ENCODE measurements at regions not wholly inside any gene's neighbourhood (a gene's known extent, or its start where the extent isn't known, plus 50 kb on each side); places are given as distances from the start of the nearest gene placed in this dataset.

DNA sequence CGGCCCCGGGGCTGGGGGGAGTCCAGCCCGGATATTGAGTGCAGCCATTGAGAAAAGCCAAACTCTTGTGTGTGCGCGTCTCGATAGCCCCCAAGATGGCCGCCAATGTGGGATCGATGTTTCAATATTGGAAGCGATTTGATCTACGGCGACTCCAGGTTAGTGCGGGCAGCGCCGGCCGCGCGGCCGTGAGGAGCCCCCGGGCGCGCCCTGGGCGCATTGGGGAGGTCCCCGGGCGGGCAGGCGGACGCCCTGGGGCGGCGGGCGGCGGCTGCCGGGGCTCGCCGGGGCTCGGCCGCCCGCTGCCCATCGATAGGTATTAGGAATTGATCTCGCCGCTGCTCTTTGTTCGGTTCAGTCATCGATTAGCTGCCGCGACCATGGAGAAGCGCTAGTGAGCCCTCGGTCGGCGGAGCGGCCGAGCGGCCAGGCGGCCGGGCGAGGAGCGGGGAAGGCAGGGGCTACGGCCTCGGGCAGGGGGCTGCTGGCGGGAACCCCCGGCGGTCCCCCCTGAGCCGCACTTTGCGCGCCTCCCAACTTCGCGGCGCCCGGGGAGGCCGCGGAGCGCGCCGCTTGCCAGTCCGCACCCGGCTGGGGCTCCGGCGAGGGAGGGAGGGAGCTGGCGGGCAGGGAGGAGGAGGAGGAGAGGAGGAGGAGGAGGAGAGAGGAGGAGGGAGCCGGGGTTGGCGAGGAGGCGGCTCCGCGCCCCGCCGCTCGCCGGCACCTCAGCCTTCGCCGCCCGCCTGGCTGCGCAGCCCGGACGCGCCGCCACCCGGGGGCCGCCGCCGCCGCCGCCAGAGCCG is 113.9 kb upstream of the MYL2 start, which contains the start of gene CUX2:
Gene CUX2 (plus strand): TSS at position 83 of the 803 bp plus-strand sequence.
- no peak within 1 kb of the TSS for H3K27ac Mint-ChIP-seq
- ATAC-seq = no peak
- no peaks in the 10 kb centered on the region for H3K9me3 Mint-ChIP-seq
- H3K4me1 Mint-ChIP-seq = peaks cover 24% of the 10 kb centered on the region
- H3K36me3 Mint-ChIP-seq = no peaks in the 10 kb centered on the region
- H3K4me3 Mint-ChIP-seq = peak within 1 kb of the TSS; percentile 67
- DNase-seq (ENCODE audit: low spot score in 2 of 2) = peak in 1 of 2 donors; percentile 51

DNA sequence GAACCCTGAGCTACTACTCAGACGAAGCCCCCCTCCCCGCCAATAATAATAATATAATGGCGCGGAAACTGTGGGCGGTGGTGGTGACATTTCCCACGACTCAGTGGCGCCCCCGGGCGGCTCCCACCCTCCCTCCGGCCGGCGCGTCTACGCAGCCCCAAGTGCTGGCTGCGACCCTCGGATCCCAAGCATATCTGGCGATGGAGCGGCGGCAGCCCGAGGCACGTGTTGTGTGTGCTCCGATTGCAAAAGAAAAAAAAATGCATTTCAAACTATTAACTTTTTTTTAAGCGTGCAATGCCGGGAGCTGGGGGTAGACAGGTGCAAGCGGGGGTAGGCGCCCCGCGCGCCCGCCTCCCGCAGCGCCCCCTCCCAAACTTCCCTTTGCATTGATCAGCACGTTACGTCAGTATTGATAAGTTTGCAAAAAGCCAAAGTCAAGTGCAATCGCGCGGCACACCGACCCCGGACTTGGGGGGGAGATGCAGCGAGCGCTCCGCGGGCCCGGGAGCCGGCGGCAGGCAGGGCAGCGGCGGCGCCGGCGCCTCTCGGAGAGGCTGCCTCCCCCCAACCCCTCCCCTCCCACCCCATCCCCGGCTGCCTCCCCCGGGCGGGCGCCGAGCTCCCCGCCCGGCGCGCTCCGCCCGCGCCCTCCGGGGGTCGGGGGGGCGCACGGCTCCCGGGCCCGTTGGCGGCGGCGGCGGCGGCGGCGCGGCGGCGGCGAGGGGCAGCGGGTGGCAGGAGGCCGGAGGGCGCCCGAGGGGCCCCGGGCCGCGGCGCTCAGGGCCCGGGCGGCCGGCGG is 113.1 kb upstream of the MYL2 start:
- Mint-ChIP-seq H3K27ac (no peak overlapping the region), H3K4me3 (peak overlapping the region; percentile 40), H3K9me3 (no peaks in the 10 kb centered on the region), H3K4me1 (peaks cover 24% of the 10 kb centered on the region), H3K36me3 (no peaks in the 10 kb centered on the region)
- ATAC-seq (no peak), DNase-seq (ENCODE audit: low spot score in 2 of 2) (no peak)

GRCh38 chr12:111032591-111032919 is 112.2 kb upstream of the MYL2 start:
- H3K4me3 Mint-ChIP-seq = peak overlapping the region; percentile 40
- ATAC-seq (no peak), DNase-seq (ENCODE audit: low spot score in 2 of 2) (no peak)
- H3K36me3 Mint-ChIP-seq = no peaks in the 10 kb centered on the region
- no peaks in the 10 kb centered on the region for H3K9me3 Mint-ChIP-seq
- no peak overlapping the region for H3K27ac Mint-ChIP-seq
- H3K4me1 Mint-ChIP-seq = peaks cover 24% of the 10 kb centered on the region

DNA sequence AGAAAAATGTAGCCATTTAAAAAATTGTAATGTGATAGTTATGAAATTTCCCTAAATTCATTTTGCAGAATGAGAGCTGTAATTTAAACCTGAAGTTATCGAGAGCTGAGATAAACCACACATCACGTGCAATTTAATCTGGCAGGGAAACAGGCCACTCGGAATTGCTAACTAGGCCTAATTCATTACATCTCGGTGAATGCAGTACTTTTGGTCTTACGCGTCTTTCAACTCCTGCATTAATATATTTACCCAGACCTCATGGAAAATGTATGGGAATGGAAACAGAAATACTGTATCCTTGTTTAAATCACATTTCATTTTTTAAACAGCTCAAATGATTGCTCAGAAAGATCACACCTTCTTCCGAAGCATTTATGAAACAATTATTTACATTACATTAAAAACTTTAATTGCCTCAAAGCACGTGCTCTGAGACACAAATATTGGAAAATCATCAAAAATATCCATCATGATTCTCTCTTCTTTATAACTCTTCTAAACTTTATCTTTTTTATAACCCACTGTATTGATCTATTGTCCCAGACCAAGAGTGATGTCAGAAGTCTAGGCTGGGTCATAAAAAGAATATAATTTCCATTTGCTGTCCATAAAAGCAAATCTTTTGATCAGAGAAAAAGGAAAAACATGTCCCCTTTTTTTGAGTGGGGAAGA is 111.7 kb upstream of the MYL2 start:
- ATAC-seq (no peak), DNase-seq (ENCODE audit: low spot score in 2 of 2) (no peak)
- Mint-ChIP-seq H3K27ac (no peak overlapping the region), H3K4me1 (peaks cover 24% of the 10 kb centered on the region), H3K4me3 (peak overlapping the region; percentile 40), H3K9me3 (no peaks in the 10 kb centered on the region), H3K36me3 (no peaks in the 10 kb centered on the region)

GRCh38 chr12:111030800-111031199 is 110.4 kb upstream of the MYL2 start:
- ATAC-seq (no peak), DNase-seq (ENCODE audit: low spot score in 2 of 2) (no peak)
- no peaks in the 10 kb centered on the region for H3K9me3 Mint-ChIP-seq
- H3K4me1 Mint-ChIP-seq = peaks cover 16% of the 10 kb centered on the region
- no peak overlapping the region for H3K27ac Mint-ChIP-seq
- H3K36me3 Mint-ChIP-seq = no peaks in the 10 kb centered on the region
- no peak overlapping the region for H3K4me3 Mint-ChIP-seq

- no peak overlapping the region for H3K27ac Mint-ChIP-seq
Measured at GRCh38 chr12:111029732-111030131, 109.4 kb upstream of the MYL2 start.

GRCh38 chr12:111029305-111029704 is 108.9 kb upstream of the MYL2 start:
- Mint-ChIP-seq H3K4me3 (no peak overlapping the region), H3K27ac (no peak overlapping the region), H3K36me3 (no peaks in the 10 kb centered on the region), H3K4me1 (peaks cover 11% of the 10 kb centered on the region), H3K9me3 (no peaks in the 10 kb centered on the region)
- no peak for ATAC-seq
- DNase-seq (ENCODE audit: low spot score in 2 of 2) = no peak

More at GRCh38 chr12:111029732-111030131, 109.4 kb upstream of the MYL2 start:
- peaks cover 7% of the 10 kb centered on the region for H3K4me1 Mint-ChIP-seq
- H3K4me3 Mint-ChIP-seq = no peak overlapping the region
- ATAC-seq (no peak), DNase-seq (ENCODE audit: low spot score in 2 of 2) (no peak)
- H3K9me3 Mint-ChIP-seq = no peaks in the 10 kb centered on the region
- H3K36me3 Mint-ChIP-seq = no peaks in the 10 kb centered on the region

GRCh38 chr12:111028830-111029229 is 108.5 kb upstream of the MYL2 start:
- H3K9me3 Mint-ChIP-seq = no peaks in the 10 kb centered on the region
- H3K27ac Mint-ChIP-seq = no peak overlapping the region
- H3K4me3 Mint-ChIP-seq = no peak overlapping the region
- DNase-seq (ENCODE audit: low spot score in 2 of 2) (no peak), ATAC-seq (no peak)
- H3K4me1 Mint-ChIP-seq = peaks cover 14% of the 10 kb centered on the region
- no peaks in the 10 kb centered on the region for H3K36me3 Mint-ChIP-seq

- Mint-ChIP-seq H3K27ac (no peak overlapping the region), H3K4me1 (peaks cover 10% of the 10 kb centered on the region), H3K9me3 (no peaks in the 10 kb centered on the region), H3K4me3 (no peak overlapping the region), H3K36me3 (no peaks in the 10 kb centered on the region)
- ATAC-seq (no peak), DNase-seq (ENCODE audit: low spot score in 2 of 2) (no peak)
Measured at GRCh38 chr12:111027431-111027830, 107.1 kb upstream of the MYL2 start.

- no peak for ATAC-seq
- H3K36me3 Mint-ChIP-seq = no peaks in the 10 kb centered on the region
- H3K4me3 Mint-ChIP-seq = no peak overlapping the region
- no peaks in the 10 kb centered on the region for H3K9me3 Mint-ChIP-seq
- H3K27ac Mint-ChIP-seq = no peak overlapping the region
- DNase-seq (ENCODE audit: low spot score in 2 of 2) = no peak
- peaks cover 8% of the 10 kb centered on the region for H3K4me1 Mint-ChIP-seq
Measured at GRCh38 chr12:111025792-111026430, 105.5 kb upstream of the MYL2 start.

DNA sequence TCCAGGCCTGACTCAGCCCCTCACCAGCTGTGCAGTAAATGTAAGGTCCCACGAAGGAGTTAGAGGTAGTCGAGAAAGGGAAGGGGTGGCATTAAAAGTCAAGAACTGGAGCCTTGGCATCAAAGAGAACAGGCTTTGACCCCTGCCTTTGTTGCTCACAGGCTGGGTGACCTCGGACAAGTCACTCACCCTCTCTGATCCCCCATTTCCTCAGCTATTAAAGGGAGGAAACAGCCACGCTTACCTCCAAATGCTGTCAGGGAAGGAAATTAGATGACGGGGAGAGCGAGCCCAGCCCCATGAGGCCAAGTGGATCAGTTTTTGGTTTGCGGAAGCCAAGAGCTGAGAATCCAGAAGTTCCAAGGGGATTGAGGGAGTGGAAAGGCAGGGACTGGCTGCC is 104.9 kb upstream of the MYL2 start:
- H3K9me3 Mint-ChIP-seq = no peaks in the 10 kb centered on the region
- ATAC-seq (no peak), DNase-seq (ENCODE audit: low spot score in 2 of 2) (no peak)
- no peaks in the 10 kb centered on the region for H3K36me3 Mint-ChIP-seq
- H3K4me1 Mint-ChIP-seq = peaks cover 8% of the 10 kb centered on the region
- no peak overlapping the region for H3K4me3 Mint-ChIP-seq
- no peak overlapping the region for H3K27ac Mint-ChIP-seq

GRCh38 chr12:111024205-111024801 is 103.9 kb upstream of the MYL2 start:
- H3K27ac Mint-ChIP-seq = no peak overlapping the region
- H3K4me1 Mint-ChIP-seq = peaks cover 8% of the 10 kb centered on the region
- no peak overlapping the region for H3K4me3 Mint-ChIP-seq
- H3K9me3 Mint-ChIP-seq = no peaks in the 10 kb centered on the region
- H3K36me3 Mint-ChIP-seq = no peaks in the 10 kb centered on the region
- DNase-seq (ENCODE audit: low spot score in 2 of 2) (peak; percentile 39 to 69), ATAC-seq (peak; percentile 69)

- peaks cover 8% of the 10 kb centered on the region for H3K4me1 Mint-ChIP-seq
- no peaks in the 10 kb centered on the region for H3K36me3 Mint-ChIP-seq
- no peak overlapping the region for H3K4me3 Mint-ChIP-seq
- no peaks in the 10 kb centered on the region for H3K9me3 Mint-ChIP-seq
- DNase-seq (ENCODE audit: low spot score in 2 of 2) (no peak), ATAC-seq (no peak)
- H3K27ac Mint-ChIP-seq = no peak overlapping the region
Measured at GRCh38 chr12:111022386-111022785, 102.0 kb upstream of the MYL2 start.

GRCh38 chr12:111014547-111014946 is 94.2 kb upstream of the MYL2 start:
- Mint-ChIP-seq H3K4me3 (no peak overlapping the region), H3K4me1 (no peaks in the 10 kb centered on the region), H3K36me3 (no peaks in the 10 kb centered on the region), H3K27ac (no peak overlapping the region), H3K9me3 (peaks cover 5% of the 10 kb centered on the region)
- DNase-seq (ENCODE audit: low spot score in 2 of 2) (no peak), ATAC-seq (no peak)

- Mint-ChIP-seq H3K4me1 (no peaks in the 10 kb centered on the region), H3K4me3 (no peak overlapping the region), H3K27ac (no peak overlapping the region), H3K36me3 (no peaks in the 10 kb centered on the region), H3K9me3 (peaks cover 7% of the 10 kb centered on the region)
- DNase-seq (ENCODE audit: low spot score in 2 of 2) = no peak
- ATAC-seq = no peak
Measured at GRCh38 chr12:111012918-111013317, 92.5 kb upstream of the MYL2 start.
